ENCODE measurements at regions not wholly inside any gene's neighbourhood (a gene's known extent, or its start where the extent isn't known, plus 50 kb on each side); places are given as distances from the start of the nearest gene placed in this dataset.

DNA sequence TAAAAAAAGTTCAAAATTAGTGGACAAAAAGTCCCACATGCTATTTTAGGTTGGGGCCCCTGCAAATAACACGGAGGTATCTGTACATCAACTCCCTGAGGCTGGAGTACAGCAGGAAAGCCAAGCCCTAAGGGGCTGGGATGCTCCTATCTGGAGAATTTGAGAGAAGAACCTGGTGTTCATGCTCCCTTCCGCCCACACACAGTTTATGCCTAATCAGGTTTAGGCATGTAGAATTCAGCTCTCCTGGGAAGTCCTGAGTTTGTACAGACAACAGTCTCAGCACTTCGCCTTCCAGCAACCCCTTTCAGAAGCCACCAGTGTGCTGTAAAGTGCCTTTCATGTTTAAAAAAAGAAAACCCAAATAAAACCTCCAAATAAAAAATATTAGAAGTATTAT is 237.3 kb upstream of the GRIP1 start:
- no peak for DNase-seq

DNA sequence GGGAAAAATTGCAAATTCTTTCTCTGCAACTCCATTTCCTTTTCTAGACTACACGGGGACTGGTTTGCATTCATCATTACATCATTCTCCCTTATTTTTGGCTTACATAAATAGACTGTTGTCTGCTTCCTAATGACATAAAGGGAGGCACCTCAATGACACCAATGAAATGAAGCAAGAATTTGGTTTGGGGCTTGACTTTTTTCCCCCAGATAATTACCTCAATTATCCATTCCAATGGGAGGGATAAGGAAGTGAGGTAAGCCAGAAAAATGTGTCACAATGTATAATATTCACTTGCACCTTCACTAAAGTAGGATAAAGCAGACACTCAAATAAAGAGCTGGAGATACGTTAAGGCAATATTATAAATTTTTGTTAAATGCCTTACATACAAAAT is 240.6 kb upstream of the GRIP1 start:
- DNase-seq: no peak

DNA sequence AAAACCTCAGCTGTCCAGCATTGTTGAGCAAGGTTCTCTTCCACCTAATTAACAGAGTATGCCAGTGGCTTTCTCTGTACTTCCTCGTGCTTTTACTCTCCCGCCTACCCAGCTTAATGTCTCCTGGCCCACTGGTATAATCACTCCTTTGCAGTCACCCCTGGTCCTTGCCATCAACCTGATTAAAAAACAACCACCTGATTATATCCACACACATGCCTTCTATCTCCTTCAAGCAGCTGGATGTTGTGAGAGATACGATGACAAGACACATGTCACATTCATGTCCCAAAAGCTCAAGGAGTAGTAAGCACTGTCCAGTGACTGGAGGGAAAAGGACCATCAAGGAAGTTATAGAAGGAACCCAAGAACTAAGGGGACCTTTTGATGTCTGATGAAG is 241.3 kb upstream of the GRIP1 start:
- DNase-seq: no peak

DNA sequence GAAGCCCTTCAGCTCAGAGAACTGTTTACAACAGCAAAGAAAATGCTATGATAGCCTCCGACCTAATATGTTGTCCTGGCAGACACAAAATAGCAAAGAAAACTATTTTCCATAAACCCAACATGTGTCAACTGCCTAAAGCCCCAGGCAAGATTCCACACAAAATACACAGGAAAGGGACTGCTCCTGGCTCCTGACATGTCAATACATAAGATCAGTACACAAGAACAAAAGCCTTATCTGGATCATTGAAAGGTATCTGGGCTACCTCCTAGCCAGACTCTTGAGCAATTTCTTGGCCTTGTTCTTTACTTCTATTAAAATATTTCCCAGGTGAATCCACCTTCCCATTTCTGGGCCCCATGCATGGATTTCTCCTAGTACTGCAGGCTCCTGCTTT is 242.3 kb upstream of the GRIP1 start:
- DNase-seq: no peak

DNA sequence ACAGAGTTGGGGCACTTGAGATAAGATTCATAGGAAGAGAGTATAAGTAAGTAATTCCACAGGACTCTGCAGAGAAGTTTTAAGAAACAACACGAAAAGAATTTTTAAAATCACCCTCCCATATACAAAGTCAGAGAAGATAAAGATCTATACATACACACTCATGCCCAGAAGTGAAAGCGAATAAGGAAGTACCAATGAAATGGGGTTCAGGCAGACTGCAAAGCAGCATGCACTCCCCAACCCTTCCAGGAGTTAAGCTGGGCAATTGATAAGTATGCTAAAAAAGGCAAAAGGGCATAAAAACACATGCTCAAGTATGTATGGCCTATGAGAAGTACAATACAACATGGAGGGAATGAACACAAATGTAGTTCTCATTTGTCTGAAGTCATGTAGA is 246.2 kb upstream of the GRIP1 start:
- DNase-seq: no peak

DNA sequence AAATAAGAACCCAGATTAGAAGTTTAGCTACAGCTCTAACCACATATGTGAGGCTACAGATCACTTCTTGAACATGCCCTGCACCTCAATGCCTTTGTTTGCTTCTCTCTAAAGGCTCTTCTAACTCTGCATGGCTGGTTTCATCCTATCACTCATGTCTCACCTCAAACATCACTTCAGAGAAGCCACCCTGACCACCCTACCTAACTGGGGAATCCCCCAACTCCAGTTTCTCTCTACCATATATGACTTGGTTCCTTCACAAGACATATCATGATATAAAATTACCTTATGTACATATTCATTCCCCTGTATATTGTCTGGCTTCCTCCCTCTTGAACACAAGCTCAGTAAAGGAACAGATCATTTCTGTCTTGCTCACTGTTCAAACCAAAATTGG is 250.2 kb upstream of the GRIP1 start:
- DNase-seq: no peak

DNA sequence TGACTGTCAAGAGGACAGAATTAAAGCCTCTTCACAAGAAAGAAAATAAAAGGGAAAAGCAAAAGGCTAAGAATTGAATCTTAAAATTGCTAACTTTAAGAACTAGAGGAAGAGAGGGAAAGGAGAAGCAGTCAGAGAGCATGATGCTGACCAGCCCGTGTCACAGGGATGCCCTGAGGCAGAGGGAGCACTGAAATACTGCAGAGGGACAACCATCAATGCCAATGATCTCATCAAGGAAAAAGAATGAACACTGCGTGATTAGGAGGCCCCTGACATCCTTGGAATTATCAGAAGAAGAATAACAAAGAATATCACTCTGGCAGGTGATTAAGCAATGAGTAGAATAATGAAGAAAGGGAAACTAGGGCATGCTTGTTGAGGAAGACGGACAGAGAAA is 252.2 kb upstream of the GRIP1 start:
- no peak for DNase-seq

DNA sequence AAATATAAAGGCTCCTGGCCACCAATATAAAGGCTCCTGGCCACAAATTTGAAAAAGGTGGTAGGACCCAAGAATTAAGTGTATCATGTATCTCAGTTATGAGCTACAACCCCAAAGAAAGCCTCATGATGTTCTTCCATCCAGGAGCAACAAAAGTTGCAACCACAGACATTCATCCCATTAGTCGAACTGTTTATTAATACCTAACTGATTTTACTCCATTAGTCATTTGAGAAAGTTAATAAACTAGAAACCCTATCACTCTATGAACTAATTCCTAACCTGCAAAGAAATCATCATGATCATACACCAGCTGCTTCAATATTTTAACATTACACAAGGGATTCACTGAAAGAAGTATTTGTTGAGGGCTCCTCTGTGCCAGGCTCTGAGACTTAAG is 253.2 kb upstream of the GRIP1 start:
- DNase-seq: no peak

DNA sequence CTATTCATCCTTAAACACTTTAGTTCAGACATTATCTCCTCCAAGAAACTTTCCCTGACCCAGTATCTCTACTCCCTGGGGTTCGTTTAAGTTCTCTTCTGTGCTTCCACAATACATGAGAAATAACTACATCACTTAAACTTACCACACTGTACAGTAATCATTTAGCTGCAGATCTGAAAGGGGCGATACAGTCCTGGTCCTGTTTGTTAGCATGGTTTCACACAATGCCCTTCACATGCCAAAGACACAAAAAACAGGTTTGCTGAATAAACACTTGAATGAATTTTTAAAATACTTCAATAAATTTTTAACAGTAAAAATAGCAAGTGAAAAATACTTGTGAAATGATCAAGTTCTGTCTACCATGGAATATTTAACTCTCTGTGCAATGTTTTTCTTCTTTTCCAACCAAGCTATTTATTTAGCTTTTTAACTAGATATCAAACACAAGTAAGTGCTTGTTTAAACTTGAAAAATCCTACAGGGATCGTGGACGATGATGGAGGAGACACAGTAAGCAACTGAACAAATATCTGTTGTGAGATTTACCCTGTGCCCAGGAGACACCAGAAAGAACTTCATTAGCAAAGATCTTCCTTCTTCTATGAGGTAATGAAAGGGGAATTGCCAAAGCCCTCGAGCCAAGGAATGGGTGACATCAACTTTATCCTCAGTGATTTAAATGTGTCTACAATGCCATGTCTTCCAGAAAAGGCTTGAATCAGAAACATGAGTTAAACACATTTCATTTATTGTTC is 255.6 kb upstream of the GRIP1 start:
- DNase-seq: no peak

DNA sequence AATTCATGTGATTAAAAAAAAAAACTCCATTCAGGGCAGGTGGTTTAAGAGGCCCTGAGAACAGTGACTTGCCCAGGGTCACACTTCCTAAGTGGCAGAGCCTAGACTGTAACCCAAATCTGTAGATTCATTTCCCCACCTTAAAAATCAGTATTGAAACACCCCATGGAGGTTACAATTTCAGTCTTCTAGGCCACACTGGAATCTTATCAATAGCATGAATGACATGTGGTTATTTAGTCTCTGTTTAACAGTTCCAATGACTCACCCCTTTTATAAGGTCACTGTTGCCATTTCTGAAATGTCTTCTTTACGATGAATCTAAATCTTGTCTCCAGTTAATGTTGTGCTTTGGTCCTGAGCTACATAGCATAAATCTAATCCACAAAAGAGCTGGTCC is 262.3 kb upstream of the GRIP1 start:
- DNase-seq: no peak

DNA sequence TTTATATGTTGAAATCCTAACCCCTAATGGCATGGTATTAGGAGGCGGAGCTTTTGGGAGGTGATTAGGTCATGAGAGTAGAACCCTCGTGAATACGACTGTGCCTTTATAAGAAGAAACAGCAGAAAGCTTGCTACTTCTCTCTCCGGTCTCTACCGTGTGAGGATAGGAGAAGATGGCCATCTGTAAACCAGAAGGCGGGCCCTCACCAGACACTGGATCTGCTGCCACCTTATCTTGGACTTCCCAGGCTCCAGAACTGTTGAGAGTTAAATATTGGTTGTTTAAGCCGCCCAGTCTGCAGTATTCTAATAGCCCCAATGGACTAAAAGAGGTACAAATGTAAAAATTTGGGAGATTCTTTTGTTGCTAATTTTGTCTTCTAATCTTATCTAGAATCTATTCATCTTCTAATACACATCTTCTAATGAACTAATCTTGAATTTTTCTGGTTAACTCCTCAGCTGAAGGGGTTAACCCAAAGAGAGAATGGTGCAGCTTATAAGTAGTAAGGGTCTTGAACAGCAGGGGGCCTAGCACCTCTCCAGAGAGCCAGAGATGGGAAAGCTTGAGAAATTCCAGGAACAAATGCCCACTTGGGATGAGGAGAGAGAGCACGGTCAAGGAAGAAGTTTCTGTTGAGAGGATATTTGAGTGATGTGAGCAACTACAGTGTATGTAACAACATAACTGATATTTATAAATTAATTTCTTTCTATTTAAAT is 264.0 kb upstream of the GRIP1 start:
- no peak for DNase-seq

DNA sequence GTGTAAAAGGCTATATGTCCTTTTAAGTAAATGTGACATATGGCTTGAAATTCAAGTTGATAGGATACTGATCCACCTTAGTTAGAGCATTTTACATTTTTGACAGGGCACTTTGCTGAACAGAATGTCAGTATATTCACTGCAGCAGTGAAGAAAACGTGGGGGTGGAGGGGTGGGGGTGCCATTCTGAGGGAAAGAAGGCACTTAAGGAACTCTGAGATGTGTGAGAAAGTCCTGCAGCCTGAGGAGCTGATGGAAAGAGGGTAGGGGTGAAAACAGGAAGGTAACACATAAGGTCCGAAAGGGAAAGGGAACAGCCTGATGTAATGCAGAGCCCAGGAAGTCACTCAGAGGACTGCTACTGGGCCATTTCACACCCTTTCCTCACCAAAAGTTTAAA is 265.5 kb upstream of the GRIP1 start:
- DNase-seq: no peak

DNA sequence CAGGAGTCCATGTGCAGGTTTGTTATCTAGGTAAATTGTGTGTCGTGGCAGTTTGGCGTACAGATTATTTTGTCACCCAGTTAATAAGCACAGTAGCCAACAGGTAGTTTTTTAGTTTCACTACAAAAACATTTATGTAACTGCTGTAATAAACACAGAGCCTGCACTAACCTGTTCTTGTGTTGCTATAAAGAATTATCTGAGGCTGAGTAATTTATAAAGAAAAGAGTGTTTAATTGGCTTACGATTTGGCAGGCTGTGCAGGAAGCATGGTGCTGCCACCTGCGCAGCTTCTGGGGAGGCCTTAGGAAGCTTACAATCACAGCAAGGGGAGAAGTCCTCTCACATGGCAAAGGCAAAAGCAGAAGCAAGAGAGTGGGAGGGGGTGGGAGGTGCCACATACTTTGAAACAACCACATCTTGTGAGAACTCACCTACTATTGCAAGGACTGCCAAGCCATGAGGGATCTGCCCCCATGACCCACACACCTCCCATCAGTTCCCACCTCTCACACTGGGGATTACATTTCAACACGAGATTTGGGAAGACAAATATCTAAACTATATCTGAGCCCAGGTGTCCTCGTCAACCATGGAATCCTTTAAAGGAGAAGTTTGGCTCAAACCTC is 266.4 kb upstream of the GRIP1 start:
- no peak for DNase-seq

DNA sequence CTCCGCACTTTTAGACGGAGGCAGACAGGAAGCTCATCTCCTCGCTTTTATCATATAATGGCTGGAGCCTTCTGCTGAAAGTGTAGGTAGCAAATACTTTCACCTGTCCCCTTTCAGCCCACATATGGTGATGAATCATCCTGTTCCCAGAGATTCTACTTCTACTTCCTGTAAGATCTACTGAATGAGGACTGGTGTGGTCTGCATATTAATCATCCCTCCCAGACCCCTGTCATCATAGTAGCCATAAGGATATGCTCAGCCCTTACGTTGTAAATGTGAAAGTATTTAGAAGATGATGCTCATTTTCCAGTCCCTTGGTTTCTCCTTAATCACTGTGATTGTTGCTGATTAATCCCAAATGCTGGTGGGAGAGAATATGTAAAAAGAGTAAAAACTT is 268.2 kb upstream of the GRIP1 start:
- DNase-seq: no peak

DNA sequence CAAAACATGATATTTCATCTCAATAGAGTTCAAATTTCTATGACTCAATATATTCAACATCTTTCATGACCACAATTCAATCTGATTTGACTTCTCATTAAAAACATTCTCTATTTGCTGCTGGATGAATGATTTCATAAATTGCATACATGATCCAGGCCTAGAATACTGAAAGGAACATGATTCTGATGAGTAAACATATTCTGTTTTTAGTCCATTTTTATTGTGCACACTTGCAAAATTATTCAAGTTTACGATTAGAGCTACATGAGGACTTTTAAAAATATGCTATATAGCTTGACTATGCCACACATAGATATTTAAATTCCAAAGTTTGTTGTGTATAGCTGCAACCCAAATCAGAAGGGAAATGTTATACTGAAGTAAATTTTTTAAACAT is 273.8 kb upstream of the GRIP1 start:
- no peak for DNase-seq

DNA sequence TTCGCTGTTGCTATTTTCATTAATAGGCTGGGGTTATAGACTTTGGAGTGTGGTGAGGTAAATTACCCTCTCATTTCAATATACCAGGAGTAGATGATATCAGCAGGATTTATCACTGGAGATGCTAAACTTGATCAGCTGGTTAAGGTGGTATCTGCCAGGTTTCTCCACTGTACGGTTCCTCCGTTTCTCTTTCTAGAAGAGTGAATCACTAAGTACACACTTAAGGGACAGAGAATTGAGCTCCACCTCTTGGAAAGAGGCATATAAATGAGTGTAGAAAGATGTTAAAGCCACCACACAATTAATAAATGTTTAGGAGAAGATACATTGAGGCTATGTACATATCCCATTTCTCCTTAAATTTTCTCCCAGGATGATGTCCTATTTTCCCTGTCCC is 277.4 kb upstream of the GRIP1 start:
- DNase-seq: no peak

DNA sequence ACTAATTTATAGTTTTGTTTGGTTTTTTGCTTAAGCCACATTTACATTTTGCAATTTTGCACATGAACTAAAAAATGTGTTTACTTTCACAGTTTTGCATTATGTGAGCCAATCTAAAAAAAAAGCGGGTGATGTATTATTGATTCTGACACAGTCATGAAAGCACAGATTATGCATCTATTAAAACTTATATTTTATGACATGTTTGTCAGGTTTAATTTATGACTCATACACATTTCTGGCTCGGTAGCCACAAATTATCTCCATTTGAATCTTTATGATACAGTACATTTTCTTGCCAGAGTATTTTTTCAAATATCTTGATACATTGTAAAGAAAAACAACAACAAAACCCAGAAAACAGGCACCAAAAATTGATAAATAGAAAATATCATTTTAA is 280.4 kb upstream of the GRIP1 start:
- DNase-seq: no peak

DNA sequence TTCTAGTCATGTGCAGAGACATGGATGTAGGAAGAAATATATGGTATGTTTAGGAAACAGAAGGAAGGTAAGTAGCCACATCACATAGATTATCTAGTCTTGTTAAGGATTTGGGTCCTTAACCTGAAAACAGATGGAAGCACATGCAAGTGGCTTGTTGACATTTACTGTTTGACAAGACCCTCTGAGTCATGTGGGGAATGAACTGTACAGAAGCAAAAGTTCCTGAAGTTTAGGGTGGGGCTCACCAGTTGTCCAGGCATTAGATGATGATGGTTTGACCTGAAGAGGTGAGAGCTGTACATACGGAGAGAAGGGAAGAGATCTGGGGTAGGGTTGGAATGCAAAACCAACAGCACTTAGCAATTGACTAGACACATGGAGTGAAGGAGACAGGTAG is 281.1 kb upstream of the GRIP1 start:
- no peak for DNase-seq

DNA sequence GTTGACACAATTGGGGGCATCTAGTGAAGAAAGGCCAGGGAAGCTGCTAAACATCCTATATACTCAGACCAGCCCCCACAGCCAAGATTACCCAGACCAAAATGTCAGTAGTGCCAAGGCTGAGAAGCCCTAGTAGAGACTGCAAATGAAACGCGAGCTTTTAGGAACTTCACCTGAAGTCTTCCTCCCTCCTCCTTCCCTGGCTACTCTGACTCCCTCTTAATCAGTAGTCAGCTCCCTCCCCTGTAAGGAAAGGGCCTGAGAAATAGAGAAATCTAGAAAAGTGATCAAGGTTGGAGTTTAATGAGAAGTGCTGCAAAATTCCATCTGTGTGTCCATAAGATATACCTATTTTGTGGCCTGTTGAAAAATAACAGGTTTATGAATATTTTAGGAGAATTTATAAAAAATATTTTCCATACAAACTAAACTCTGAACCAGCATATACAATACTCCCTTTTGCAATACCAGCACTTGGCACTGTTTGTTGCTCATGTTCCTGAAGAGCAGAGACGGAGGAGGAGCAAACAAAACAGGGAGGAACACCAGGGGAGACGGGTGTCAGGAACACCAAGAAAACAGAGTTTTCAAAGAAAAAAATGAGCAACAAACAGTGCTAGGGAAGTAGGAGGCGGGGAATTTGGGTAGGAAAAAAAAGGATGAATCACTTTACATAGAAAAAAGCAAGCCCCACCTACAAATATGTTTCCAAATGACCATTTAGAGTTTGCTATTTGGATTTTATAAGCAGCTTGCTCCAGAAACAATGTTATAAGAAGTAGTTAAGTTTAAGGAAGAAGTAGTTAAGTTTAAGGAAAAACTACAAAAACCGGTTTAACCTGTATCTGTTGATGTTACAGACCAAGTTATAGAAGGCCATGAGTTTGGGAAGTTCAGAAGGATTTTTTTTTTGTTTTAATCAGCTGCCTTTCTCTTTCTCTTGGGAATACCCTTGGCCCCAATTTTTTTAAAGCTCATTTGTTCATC is 282.1 kb upstream of the GRIP1 start:
- no peak for DNase-seq

DNA sequence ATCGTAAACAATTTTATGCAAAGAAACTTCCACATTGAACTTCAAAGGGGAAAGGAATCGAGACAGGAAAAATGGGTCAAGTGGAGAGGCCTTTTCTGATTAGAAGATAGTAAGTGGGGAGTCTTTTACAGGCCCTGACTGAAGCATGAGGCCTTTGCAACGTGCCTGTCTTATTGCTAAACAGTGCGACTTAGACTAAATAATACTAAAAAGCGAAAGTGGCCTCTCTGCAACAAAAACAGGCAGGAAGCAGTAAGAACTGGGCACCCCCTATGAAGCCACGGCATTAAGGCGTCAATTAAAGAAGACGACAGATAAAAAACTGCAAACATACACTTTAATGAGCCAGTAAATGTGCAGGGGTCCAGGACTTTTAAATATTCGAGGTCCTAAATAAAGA is 283.4 kb upstream of the GRIP1 start:
- no peak for DNase-seq

DNA sequence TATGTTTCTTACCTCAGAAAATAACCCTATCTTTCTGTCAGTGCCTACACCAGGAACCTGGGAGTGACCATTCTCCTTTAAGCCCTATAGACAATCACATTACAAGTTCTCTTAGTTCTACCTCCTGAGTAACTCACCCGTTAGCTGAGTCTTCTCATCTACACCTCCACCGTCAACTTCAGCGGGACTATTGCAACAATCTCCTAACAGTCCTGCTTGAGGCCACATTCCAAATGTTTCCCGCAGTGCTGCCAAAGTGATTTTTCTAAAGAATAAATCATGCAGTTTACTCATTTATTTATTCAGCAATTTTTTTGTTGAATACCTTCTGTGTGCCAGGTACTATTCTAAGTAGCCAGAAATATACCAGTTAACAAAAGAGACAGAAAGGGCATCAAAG is 285.0 kb upstream of the GRIP1 start:
- DNase-seq: no peak

DNA sequence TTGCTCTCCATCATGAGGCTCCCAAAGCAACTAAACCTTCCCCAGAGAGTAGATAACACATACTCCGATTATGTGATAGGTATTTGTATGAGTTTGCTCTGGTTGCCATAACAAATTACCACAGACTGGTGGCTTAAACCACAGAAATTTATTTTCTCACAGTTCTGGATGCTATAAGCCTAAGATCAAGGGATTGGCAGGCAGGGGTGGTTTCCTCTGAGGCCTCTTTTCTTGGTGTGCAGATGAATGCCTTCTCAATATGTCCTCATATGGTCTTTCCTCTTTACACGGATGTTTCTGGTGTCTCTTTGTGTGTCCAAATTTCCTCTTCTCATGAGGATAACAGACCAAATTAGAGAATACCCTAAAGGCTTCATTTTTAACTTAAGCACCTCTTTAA is 285.8 kb upstream of the GRIP1 start:
- no peak for DNase-seq

DNA sequence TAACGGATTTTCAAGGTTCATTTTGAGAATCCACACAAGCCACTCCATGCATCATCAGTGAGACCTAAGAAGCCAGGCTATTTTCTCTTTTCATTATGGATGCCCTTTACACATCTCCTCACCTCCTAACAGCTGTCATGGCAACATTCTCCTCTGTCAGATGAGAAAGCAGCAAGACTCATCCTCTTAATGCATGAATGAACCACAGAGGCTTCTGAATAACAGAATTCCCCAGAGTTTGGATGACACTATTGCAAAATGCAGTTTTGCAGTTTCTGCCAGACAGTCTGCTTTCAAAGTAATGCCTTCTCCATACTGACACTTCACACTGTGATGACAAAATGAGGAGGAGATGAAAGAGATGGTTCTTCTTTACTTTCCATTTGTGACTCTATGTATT is 286.7 kb upstream of the GRIP1 start:
- no peak for DNase-seq
